ENCODE measurements at regions not wholly inside any gene's neighbourhood (a gene's known extent, or its start where the extent isn't known, plus 50 kb on each side); places are given as distances from the start of the nearest gene placed in this dataset.

DNA sequence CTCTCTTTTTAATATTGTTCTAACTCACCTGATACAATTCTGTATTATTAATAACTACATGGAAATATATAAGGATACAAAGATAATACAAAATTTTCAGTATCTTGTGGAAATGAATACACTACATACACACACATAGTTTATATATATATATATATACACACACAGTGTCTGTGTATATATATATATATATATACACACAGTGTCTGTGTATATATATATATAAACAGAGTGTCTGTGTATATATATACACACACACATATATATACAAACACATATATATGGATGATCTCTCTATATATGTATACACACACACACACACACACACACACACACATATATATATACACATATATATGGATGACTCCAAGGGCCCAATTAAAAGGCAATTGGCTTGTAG, 749.1 kb downstream of the DACH1 start:
- no peaks in the 10 kb centered on the region for H3K4me1 ChIP-seq (ENCODE audit: insufficient read depth, low read length)
- no peaks in the 10 kb centered on the region for H4K20me1 ChIP-seq (ENCODE audit: control insufficient read depth, insufficient read depth, insufficient read length)
- H3K9me3 ChIP-seq (ENCODE audit: control insufficient read depth, low read depth, low read length): no peaks in the 10 kb centered on the region
- no peak overlapping the region for H3T11ph ChIP-seq (ENCODE audit: low read length)
- no peaks in the 10 kb centered on the region for H3K23me2 ChIP-seq (ENCODE audit: insufficient read length, low read depth, low read length, poor library complexity, severe bottlenecking)
- Mint-ChIP-seq H3K27ac (no peak overlapping the region), H3K4me1 (peaks cover 3 to 6% of the 10 kb centered on the region in 2 experiments), H3K27me3 (ENCODE audit: low read depth) (no peaks in the 10 kb centered on the region), H3K4me3 (no peak overlapping the region), H3K9me3 (no peaks in the 10 kb centered on the region), H3K36me3 (ENCODE audit: insufficient read depth in 1 of 3, low read depth in 3 of 3) (no peaks in the 10 kb centered on the region)
- no peak for DNase-seq
- no peak overlapping the region for H3K27ac ChIP-seq (ENCODE audit: insufficient read length, low read depth, low read length)
- H4K91ac ChIP-seq (ENCODE audit: insufficient read length, low read depth, low read length): no peak overlapping the region
- no peak overlapping the region for H2BK20ac ChIP-seq (ENCODE audit: low read depth, low read length, poor library complexity, severe bottlenecking)
- no peak overlapping the region for H3K14ac ChIP-seq (ENCODE audit: insufficient read depth, low read length)
- no peak overlapping the region for H3K56ac ChIP-seq (ENCODE audit: insufficient read length, low read depth, low read length)
- H3K23ac ChIP-seq (ENCODE audit: insufficient read length, low read depth, low read length): no peak overlapping the region
- no peak overlapping the region for H2AK5ac ChIP-seq (ENCODE audit: insufficient read length, low read length)
- H3K79me2 ChIP-seq (ENCODE audit: insufficient read depth, low read length): no peaks in the 10 kb centered on the region
- H4K5ac ChIP-seq (ENCODE audit: insufficient read length, low read depth, low read length): no peak overlapping the region
- H3K27me3 ChIP-seq (ENCODE audit: insufficient read depth, low read length): no peaks in the 10 kb centered on the region
- no peak overlapping the region for H3K4me2 ChIP-seq (ENCODE audit: insufficient read depth, insufficient read length, low read length)
- TF ChIP-seq, protein P1, sequence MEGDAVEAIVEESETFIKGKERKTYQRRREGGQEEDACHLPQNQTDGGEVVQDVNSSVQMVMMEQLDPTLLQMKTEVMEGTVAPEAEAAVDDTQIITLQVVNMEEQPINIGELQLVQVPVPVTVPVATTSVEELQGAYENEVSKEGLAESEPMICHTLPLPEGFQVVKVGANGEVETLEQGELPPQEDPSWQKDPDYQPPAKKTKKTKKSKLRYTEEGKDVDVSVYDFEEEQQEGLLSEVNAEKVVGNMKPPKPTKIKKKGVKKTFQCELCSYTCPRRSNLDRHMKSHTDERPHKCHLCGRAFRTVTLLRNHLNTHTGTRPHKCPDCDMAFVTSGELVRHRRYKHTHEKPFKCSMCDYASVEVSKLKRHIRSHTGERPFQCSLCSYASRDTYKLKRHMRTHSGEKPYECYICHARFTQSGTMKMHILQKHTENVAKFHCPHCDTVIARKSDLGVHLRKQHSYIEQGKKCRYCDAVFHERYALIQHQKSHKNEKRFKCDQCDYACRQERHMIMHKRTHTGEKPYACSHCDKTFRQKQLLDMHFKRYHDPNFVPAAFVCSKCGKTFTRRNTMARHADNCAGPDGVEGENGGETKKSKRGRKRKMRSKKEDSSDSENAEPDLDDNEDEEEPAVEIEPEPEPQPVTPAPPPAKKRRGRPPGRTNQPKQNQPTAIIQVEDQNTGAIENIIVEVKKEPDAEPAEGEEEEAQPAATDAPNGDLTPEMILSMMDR (conservative IDR thresholded peaks at IDR 0.05): no peak
- no peak overlapping the region for H2BK15ac ChIP-seq (ENCODE audit: low read depth, low read length)
- H3K79me1 ChIP-seq (ENCODE audit: insufficient read depth, low read depth, low read length, poor library complexity, severe bottlenecking): no peaks in the 10 kb centered on the region
- no peak overlapping the region for H3K18ac ChIP-seq (ENCODE audit: insufficient read length, low read depth, low read length)
- no peak overlapping the region for H2BK5ac ChIP-seq (ENCODE audit: insufficient read length, low read length)
- H3K9ac ChIP-seq (ENCODE audit: extremely low read depth, insufficient read length, low read length): no peak overlapping the region
- H2AFZ ChIP-seq (ENCODE audit: low read length): no peak overlapping the region
- no peak overlapping the region for H3K4ac ChIP-seq (ENCODE audit: low read depth, low read length)
- no peak overlapping the region for H4K8ac ChIP-seq (replicated peaks; ENCODE audit: insufficient read length, low read depth, low read length)
- H2BK120ac ChIP-seq (ENCODE audit: low read depth, low read length, poor library complexity, severe bottlenecking): no peak overlapping the region
- H2BK12ac ChIP-seq (ENCODE audit: insufficient read length, low read depth, low read length): no peak overlapping the region
